PC-9 (cell line): ENCODE measurements at regions not wholly inside any gene's neighbourhood (a gene's known extent, or its start where the extent isn't known, plus 50 kb on each side); places are given as distances from the start of the nearest gene placed in this dataset.

Experiments
- BruUV-seq: library from RNA; stranded (reverse); fragments of 400-500 nt; replicated peaks from 2 replicates; lab custom pipeline; 2021; lab: Mats Ljungman, UMichigan
- CTCF ChIA-PET: fragments of 300-600 bp; sonication (Branson Sonifier 250); formaldehyde crosslinking; loops from one replicate; lab custom pipeline; 2022; ENCODE audit warnings: antibody characterized with exemption; lab: Charles Lee
- POLR2A ChIA-PET: fragments of 300-600 bp; sonication (Branson Sonifier 250); formaldehyde crosslinking; loops from one replicate; lab custom pipeline; 2022; ENCODE audit warnings: antibody characterized with exemption; ENCODE audit not compliant: unreplicated experiment; lab: Charles Lee
- DNase-seq, 2 experiments: peaks; one replicate each; pipeline versions ENCODE4 v3.0.0 to v3.0.0-alpha.2; 2015 to 2022; ENCODE audit warnings: mixed read lengths in 1 of 2
- H2AFZ ChIP-seq: fragments of 200-600 bp; sonication (generic); 2 replicates; pipeline ENCODE4 v1.8.1; 2017; ENCODE audit warnings: antibody characterized with exemption
- H3F3A ChIP-seq: fragments of 200-600 bp; sonication (generic); 2 replicates; pipeline ENCODE4 v1.8.1; 2017; ENCODE audit warnings: antibody characterized with exemption, mild to moderate bottlenecking, low read depth; ENCODE audit not compliant: insufficient read depth
- H3K27ac ChIP-seq: fragments of 200-600 bp; sonication (generic); 2 replicates; pipeline ENCODE4 v1.6.1; 2016; ENCODE audit warnings: mixed run types
- H3K27me3 ChIP-seq: fragments of 200-600 bp; sonication (generic); 2 replicates; pipeline ENCODE4 v1.6.1; 2016; ENCODE audit warnings: low read depth, mixed run types; ENCODE audit not compliant: insufficient read depth
- H3K36me3 ChIP-seq: fragments of 200-600 bp; sonication (generic); 2 replicates; pipeline ENCODE4 v1.6.1; 2016; ENCODE audit warnings: low read depth, mixed run types
- H3K4me1 ChIP-seq: fragments of 200-600 bp; sonication (generic); replicated peaks from 2 replicates; pipeline ENCODE4 v1.6.1; 2016; ENCODE audit warnings: mixed run types; ENCODE audit not compliant: insufficient read depth
- H3K4me2 ChIP-seq: fragments of 200-600 bp; sonication (generic); 2 replicates; pipeline ENCODE4 v1.6.1; 2017; ENCODE audit warnings: mixed run types
- H3K4me3 ChIP-seq: fragments of 200-600 bp; sonication (generic); 2 replicates; pipeline ENCODE4 v1.6.1; 2016; ENCODE audit warnings: mixed run types
- H3K79me2 ChIP-seq: fragments of 200-600 bp; sonication (generic); 2 replicates; pipeline ENCODE4 v1.6.1; 2017; ENCODE audit warnings: low read depth, mixed run types
- H3K9me2 ChIP-seq: fragments of 200-600 bp; sonication (generic); 2 replicates; pipeline ENCODE4 v1.8.1; 2017; ENCODE audit warnings: mild to moderate bottlenecking; ENCODE audit not compliant: insufficient read depth
- H3K9me3 ChIP-seq: fragments of 200-600 bp; sonication (generic); 2 replicates; pipeline ENCODE4 v1.8.1; 2016; ENCODE audit warnings: low read depth; ENCODE audit not compliant: insufficient read depth
- H4K20me1 ChIP-seq: fragments of 200-600 bp; sonication (generic); 2 replicates; pipeline ENCODE4 v1.8.1; 2017; ENCODE audit not compliant: insufficient read depth
- CTCF ChIP-seq: fragments of 200-600 bp; sonication (generic); conservative IDR thresholded peaks from 2 replicates; pipeline ENCODE4 v1.6.1; 2017; ENCODE audit warnings: mixed run types, antibody characterized with exemption, mild to moderate bottlenecking, moderate library complexity
- EZH2 ChIP-seq: fragments of 200-600 bp; sonication (generic); IDR thresholded peaks from 2 replicates; pipeline ENCODE4 v1.8.0; 2017; ENCODE audit warnings: antibody characterized with exemption, low read depth
- intact Hi-C: fragments of 100-400 bp; cut with micrococcal nuclease; formaldehyde crosslinking; loops from one replicate; pipeline ENCODE4 v1.10.0; 2022; ENCODE audit not compliant: unreplicated experiment

- Histone ChIP-seq H3K9me3 (no peaks in the 10 kb centered on the region), H3F3A (no peaks in the 10 kb centered on the region), H3K27ac (no peak overlapping the region), H3K4me3 (no peak overlapping the region), H3K79me2 (no peaks in the 10 kb centered on the region), H3K4me1 (no peaks in the 10 kb centered on the region), H2AFZ (no peak overlapping the region), H3K36me3 (no peaks in the 10 kb centered on the region), H3K27me3 (peaks cover 12% of the 10 kb centered on the region), H4K20me1 (no peaks in the 10 kb centered on the region), H3K9me2 (no peaks in the 10 kb centered on the region), H3K4me2 (no peak overlapping the region)
- no TSS peak for BruUV-seq
- POLR2A ChIA-PET, result no interaction called here
- CTCF ChIA-PET, result no interaction called here
- intact Hi-C loops, result no loop called here
- DNase-seq, result no peak
- no peak for TF ChIP-seq EZH2
- no peak for TF ChIP-seq CTCF
Measured at GRCh38 chr1:232364654-232365382, 265.1 kb downstream of the SIPA1L2 start.

DNA sequence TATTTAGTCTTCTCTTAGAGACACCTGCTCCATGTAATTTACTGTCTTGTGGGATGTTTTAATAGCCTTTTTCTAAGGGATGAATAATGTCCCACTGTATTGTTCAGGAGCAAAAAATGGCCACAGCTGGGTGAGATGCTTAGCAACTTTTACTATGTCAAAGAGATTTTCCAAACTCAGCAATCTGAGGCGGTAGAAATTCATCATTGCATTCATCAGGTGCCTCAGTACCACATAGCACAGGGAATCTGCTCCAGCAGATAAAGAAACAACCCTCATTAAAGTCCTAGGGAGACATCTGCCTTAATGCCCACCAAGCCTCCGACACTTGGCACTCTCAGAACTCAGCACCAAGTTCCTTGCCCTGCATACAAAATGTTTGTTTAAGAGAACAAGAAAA is 266.9 kb downstream of the SIPA1L2 start:
- TF ChIP-seq EZH2 (no peak), CTCF (no peak)

DNA sequence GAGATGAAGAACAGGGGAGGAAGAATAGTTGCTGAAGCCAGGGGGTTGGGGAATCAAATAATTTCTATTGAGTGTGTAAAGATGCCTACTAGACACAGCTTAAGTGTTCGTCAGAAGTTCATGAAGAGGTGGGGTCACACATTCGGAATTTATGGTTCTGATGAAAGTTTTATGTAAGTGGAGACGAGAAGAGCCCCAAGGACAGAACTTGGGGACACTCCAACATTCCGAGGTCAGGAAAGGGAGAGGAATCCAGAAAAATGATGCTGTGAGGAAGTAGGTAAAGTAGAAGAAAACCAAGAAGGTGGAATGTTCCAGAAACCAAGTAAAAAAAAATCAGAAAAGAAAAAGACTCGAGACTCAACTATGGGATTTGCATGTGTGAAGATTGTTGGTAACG is 272.5 kb downstream of the SIPA1L2 start:
- Histone ChIP-seq H3K79me2 (no peaks in the 10 kb centered on the region), H3F3A (no peaks in the 10 kb centered on the region), H2AFZ (no peak overlapping the region), H4K20me1 (no peaks in the 10 kb centered on the region), H3K9me2 (no peaks in the 10 kb centered on the region), H3K27ac (no peak overlapping the region), H3K4me3 (no peak overlapping the region), H3K9me3 (no peaks in the 10 kb centered on the region), H3K36me3 (no peaks in the 10 kb centered on the region), H3K4me1 (no peaks in the 10 kb centered on the region), H3K27me3 (peaks cover 60% of the 10 kb centered on the region), H3K4me2 (no peak overlapping the region)
- no peak for DNase-seq
- POLR2A ChIA-PET, result no interaction called here
- no TSS peak for BruUV-seq
- TF ChIP-seq EZH2 (no peak), CTCF (no peak)
- CTCF ChIA-PET, result no interaction called here
- intact Hi-C loops, result no loop called here

More for the DNA sequence above, 266.9 kb downstream of the SIPA1L2 start:
- no TSS peak for BruUV-seq
- H3K4me3 ChIP-seq, result no peak overlapping the region
- H2AFZ ChIP-seq, result no peak overlapping the region
- no peaks in the 10 kb centered on the region for H3K9me3 ChIP-seq
- POLR2A ChIA-PET, result no interaction called here
- no peaks in the 10 kb centered on the region for H4K20me1 ChIP-seq
- CTCF ChIA-PET, result no interaction called here
- H3K36me3 ChIP-seq, result no peaks in the 10 kb centered on the region
- H3K4me2 ChIP-seq, result no peak overlapping the region
- H3K79me2 ChIP-seq, result no peaks in the 10 kb centered on the region
- intact Hi-C loops, result no loop called here
- no peaks in the 10 kb centered on the region for H3K9me2 ChIP-seq
- no peaks in the 10 kb centered on the region for H3K4me1 ChIP-seq
- no peak overlapping the region for H3K27ac ChIP-seq
- DNase-seq, result no peak
- H3F3A ChIP-seq, result no peaks in the 10 kb centered on the region
- H3K27me3 ChIP-seq, result peaks cover 29% of the 10 kb centered on the region
